Neuron (in vitro differentiated cells): ENCODE measurements at regions not wholly inside any gene's neighbourhood (a gene's known extent, or its start where the extent isn't known, plus 50 kb on each side); places are given as distances from the start of the nearest gene placed in this dataset.

Experiments
- H2AFZ ChIP-seq: one replicate; pipeline ENCODE4 v1.6.1; 2013; ENCODE audit warnings: low read depth, mild to moderate bottlenecking, inconsistent platforms, low read length, moderate library complexity
- H3K27me3 ChIP-seq: one replicate; pipeline ENCODE4 v1.6.1; 2013; ENCODE audit warnings: low read length; ENCODE audit not compliant: insufficient read depth
- H3K36me3 ChIP-seq: one replicate; pipeline ENCODE4 v1.6.1; 2013; ENCODE audit warnings: low read length; ENCODE audit not compliant: insufficient read depth
- H3K4me1 ChIP-seq: one replicate; pipeline ENCODE4 v1.6.1; 2013; ENCODE audit warnings: low read length; ENCODE audit not compliant: insufficient read depth
- H3K4me3 ChIP-seq: 2 replicates; pipeline ENCODE4 v1.5.1; 2013; ENCODE audit warnings: mild to moderate bottlenecking, low read length, moderate library complexity
- H3K9me3 ChIP-seq: one replicate; pipeline ENCODE4 v1.6.1; 2013; ENCODE audit warnings: low read length

DNA sequence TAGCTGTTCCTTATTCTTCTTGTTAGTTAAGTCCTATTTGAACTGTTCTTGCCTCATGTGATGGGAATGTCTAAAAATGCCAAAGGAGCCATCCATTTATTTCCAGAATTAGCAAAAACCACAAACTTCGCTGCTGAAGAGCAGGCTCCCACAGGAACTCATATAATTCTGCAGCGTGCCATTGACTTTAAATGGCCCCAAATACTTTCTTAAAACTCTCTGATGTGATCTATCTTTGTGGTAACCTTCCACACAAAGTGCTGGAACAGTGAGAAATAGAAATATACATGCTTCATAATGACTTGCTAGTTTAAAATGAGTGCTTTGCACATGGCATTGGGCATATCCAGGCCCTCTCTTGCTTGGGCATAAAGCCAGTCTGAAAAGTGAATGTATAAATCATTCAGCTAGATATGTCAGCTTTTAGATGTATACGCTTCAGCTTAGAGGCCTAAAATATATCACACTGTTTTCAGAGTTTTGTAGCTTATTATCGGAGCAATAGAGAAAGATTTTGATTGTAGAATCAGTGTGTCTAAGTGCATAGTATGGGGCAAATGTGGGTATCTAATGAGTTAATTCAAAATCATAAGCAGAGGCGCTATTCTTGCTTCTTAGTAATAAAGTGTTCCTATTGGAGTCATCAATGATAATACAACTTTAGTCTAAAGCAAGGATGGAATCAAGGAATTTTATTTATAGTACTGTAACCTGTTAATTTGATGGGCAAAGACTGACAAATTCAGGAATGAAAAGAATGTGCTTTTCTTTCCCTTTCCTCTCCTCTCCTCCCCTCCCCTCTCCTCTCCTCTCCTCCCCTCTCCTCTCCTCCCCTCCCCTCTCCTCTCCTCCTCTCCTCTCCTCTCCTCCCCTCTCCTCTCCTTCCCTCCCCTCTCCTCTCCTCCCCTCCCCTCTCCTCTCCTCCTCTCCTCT lies 392.2 kb upstream of the ZFP42 start:
- H3K36me3 ChIP-seq: no peaks in the 10 kb centered on the region
- H3K27me3 ChIP-seq: no peaks in the 10 kb centered on the region
- no peaks in the 10 kb centered on the region for H3K4me1 ChIP-seq
- no peak overlapping the region for H2AFZ ChIP-seq
- H3K4me3 ChIP-seq: no peak overlapping the region
- no peaks in the 10 kb centered on the region for H3K9me3 ChIP-seq

DNA sequence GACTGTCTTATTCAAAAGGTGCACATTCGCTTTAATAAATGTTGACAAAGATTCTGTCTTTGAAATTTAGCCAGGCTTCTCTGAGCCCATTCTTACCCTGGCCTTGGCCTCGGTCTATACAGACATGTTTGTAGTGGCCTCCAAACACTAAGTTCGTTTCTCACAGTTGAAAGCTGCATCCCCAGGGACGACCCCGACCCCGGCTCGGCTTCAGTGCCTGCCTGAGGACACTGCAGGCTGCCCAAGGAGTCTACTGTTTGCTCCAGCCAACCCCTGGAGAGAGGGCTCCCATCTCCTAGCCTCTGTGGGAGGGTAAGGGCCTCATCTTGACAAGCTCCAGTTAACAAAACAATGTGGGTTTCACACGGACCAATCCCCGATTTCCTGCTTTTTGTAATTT lies 390.6 kb upstream of the ZFP42 start:
- H3K27me3 ChIP-seq: no peaks in the 10 kb centered on the region
- H2AFZ ChIP-seq: no peak overlapping the region
- H3K4me1 ChIP-seq: no peaks in the 10 kb centered on the region
- H3K36me3 ChIP-seq: no peaks in the 10 kb centered on the region
- H3K4me3 ChIP-seq: no peak overlapping the region
- no peaks in the 10 kb centered on the region for H3K9me3 ChIP-seq

DNA sequence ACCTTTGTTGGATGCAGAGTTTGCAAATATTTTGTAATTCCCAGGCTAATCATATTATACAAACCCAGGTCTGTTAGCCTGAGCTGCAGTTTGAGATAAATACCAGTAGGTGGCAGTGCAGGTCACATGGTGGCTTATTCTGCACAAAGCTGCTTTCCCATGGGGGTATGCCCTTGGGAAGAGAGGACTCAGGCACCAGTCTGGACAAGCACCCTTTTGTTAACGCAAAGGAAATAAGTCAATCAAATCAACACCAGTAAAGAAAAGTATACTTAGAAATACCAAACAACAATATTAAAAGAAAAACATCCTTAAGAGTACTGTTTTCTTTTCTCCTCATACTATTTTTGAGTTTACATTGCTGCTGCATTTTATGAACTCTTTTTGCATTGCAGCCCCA lies 389.0 kb upstream of the ZFP42 start:
- Histone ChIP-seq H2AFZ (no peak overlapping the region), H3K4me1 (no peaks in the 10 kb centered on the region), H3K9me3 (no peaks in the 10 kb centered on the region), H3K36me3 (no peaks in the 10 kb centered on the region), H3K4me3 (no peak overlapping the region), H3K27me3 (no peaks in the 10 kb centered on the region)

DNA sequence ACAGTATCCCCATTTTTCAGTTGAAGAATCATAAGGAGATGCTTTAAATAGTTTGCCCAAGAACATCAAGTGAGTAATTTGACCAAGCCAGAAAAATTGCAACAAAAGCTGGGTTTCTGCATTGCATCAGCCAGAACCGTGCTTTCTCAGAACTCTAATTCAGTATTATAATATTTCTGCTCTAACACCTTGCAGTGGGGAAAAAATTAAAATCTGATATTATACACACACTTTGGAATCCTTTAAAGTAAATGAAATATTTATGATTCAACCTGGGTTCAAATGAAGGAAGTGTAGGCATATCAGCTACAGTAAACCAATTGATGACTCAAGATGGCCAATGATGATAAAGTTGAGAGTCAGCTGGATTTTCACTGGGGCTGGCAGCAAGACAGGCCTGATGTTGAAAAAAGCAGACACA lies 387.6 kb upstream of the ZFP42 start:
- no peak overlapping the region for H2AFZ ChIP-seq
- no peaks in the 10 kb centered on the region for H3K9me3 ChIP-seq
- no peaks in the 10 kb centered on the region for H3K27me3 ChIP-seq
- no peak overlapping the region for H3K4me3 ChIP-seq
- no peaks in the 10 kb centered on the region for H3K36me3 ChIP-seq
- H3K4me1 ChIP-seq: no peaks in the 10 kb centered on the region

DNA sequence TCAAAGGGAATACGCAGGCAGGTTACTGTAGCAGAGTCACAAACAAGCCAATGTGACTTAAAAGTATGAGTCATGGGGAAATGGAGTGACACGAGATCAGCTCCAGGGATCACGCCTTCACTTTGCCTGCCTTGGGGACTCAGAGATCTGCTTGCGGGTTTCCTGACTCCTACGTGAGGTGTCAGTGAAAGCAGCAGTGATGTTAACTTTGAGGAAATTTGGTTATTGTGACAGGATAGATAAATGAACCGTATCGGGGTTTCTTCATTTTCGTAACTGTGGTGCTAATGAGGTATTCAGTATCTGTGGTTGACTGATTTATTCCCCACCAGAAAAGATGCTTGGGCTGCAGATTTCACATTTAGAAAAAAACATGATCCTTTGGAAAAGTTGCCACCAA lies 383.3 kb upstream of the ZFP42 start:
- no peak overlapping the region for H3K4me3 ChIP-seq
- H3K27me3 ChIP-seq: no peaks in the 10 kb centered on the region
- H3K4me1 ChIP-seq: no peaks in the 10 kb centered on the region
- no peaks in the 10 kb centered on the region for H3K36me3 ChIP-seq
- H3K9me3 ChIP-seq: no peaks in the 10 kb centered on the region
- no peak overlapping the region for H2AFZ ChIP-seq

DNA sequence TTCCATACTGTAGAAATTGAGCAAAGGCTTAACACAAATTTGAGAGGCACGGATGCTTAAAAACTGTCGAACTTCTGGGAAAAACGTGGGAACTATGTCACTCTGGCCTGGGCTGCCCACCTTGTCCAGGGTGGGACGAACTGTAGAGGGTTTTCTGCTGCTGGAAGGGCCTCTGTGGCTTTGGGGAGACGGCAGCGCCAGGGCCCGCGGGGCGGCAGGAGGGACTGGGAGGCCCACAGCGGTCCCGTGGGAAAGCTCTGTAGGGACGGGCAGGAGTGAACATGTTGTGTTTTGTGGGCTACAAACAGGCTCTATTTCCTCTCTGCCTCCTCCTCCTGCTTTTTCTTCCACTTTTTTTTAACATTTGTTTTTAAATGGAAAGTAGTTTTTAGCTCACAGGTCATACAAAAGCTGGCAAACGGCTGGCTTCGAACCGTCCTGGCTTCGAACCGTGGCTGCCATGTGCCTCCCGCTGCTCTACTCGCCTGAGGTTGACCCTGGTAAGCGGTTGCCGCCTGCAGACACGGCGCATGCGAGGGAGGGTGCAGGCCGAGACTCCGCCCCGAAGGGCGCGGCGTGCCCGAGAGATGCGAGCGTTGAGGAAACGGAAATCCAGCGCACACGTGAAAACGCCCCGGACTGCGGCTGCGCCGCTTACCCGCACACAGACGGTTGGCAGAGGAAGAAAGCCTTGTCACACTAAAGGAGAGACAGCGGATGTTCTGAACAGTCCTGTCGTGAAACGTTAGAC lies 382.3 kb upstream of the ZFP42 start:
- no peaks in the 10 kb centered on the region for H3K4me1 ChIP-seq
- H3K36me3 ChIP-seq: no peaks in the 10 kb centered on the region
- no peak overlapping the region for H3K4me3 ChIP-seq
- H3K27me3 ChIP-seq: no peaks in the 10 kb centered on the region
- no peaks in the 10 kb centered on the region for H3K9me3 ChIP-seq
- no peak overlapping the region for H2AFZ ChIP-seq

DNA sequence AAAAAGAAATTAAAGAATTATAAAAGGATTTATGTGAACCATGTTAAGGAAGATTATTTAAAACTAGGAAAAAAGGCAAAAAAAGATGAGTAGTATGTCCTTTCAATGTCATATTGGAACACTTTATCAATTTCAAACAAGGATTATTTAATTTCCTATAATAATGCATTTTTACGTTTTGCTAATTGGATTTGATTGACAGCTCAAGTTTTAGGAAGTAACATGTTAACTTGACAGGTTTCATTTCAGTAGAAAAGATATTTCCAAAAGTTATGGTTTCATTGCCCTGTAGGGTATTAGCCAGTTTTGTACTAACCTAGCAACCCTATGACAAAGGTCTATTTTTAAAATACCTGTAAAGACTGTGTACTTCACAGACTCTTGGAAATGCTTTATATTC lies 379.6 kb upstream of the ZFP42 start:
- no peak overlapping the region for H2AFZ ChIP-seq
- no peaks in the 10 kb centered on the region for H3K27me3 ChIP-seq
- H3K9me3 ChIP-seq: no peaks in the 10 kb centered on the region
- H3K36me3 ChIP-seq: no peaks in the 10 kb centered on the region
- no peak overlapping the region for H3K4me3 ChIP-seq
- no peaks in the 10 kb centered on the region for H3K4me1 ChIP-seq

DNA sequence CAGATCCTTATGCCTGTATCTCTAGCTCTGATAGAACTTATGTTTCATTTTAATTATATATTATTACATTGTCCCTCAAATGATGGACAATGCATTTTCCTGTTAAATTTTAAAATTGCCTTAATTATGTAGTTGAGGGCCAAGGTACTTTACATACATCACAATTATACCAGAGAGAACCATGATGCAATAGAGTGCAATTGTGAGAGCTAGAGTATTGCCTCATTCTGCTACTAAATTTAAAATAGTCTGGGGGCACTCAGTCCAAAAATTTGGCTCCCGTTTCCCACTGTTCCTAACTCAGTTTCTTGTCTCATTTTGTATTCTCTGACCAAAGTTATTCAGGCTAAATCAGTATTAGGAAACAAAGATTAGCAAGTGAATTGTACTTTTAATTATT lies 378.5 kb upstream of the ZFP42 start:
- Histone ChIP-seq H3K4me1 (no peaks in the 10 kb centered on the region), H3K9me3 (no peaks in the 10 kb centered on the region), H3K27me3 (no peaks in the 10 kb centered on the region), H3K4me3 (no peak overlapping the region), H2AFZ (no peak overlapping the region), H3K36me3 (no peaks in the 10 kb centered on the region)

DNA sequence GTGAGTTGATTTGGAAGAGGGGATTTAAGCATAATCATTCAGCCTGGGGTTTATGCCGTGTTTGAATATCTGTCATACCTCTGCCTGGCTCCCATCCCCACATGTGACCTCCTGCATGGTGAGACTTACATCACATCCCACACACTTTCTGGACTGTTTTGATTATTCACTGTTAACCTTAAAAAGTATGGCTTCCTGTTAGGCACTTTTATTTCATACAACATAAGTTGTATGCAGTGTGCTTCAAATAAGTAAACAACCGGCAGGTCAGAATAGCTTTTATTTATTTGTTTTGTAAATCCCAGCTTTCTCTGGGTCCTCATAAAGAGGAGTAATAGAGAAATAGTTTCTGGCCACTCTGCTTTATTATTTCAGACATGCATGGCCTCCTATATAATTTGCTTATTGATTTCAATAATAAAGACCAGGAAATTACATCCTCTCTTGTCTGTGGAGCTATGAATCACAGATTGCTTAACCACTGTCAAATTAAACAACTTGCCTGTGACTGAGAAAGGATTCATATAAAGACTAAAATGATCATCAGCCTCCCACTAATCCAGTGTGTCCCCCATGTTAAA lies 376.8 kb upstream of the ZFP42 start:
- Histone ChIP-seq H3K36me3 (no peaks in the 10 kb centered on the region), H3K9me3 (no peaks in the 10 kb centered on the region), H3K4me1 (no peaks in the 10 kb centered on the region), H3K4me3 (no peak overlapping the region), H2AFZ (no peak overlapping the region), H3K27me3 (no peaks in the 10 kb centered on the region)

DNA sequence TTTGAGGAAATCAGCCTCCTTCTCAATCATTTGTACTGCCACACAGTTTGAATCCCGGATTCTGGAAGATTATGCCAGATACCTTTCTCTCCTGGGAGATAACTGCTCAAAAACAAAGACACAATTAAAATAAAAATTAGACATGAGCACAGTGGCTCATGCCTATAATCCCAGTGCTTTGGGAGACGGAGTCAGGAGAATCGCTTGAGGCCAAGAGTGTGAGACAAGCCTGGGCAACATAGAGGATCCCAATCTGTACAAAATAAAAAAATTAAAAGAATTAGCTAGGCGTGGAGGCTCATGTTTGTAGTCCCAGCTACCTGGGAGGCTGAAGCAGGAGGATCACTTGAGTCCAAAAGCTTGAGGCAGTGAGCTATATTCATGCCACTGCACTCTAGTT lies 376.3 kb upstream of the ZFP42 start:
- Histone ChIP-seq H3K27me3 (no peaks in the 10 kb centered on the region), H3K9me3 (no peaks in the 10 kb centered on the region), H3K36me3 (no peaks in the 10 kb centered on the region), H3K4me3 (no peak overlapping the region), H3K4me1 (no peaks in the 10 kb centered on the region), H2AFZ (no peak overlapping the region)

DNA sequence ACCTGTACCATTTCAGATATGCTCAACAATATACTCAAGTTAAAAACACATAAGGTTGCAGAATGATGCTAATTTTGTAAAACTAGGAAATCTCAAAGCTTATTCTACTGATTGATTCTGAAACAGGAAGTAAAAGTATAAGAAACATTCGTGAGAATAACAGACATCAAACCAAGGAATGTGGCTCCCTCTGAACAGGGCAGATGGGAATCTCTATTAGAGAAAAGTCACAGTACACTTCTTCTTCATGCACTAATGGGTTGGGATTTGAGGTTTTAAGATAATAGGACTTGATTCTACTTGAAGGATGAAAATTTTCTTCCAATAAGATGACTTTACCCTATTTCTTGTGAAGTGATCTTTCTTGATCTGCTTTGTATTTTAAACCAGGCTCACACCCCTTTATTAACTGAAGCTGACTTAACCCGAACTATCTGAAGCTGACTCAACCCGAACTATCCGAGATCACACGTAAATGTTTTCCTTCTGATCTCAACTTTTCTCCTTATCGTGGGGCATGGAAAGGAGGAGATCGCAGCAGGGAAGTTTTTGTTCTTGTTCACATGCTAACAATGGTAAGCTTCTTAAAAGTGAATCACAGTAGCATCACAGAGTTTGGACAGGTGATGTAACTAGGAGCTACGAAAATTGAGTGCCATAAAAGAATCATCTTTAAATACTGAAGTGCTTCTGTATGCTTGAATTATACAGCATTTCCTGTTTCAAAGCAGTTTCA lies 363.1 kb upstream of the ZFP42 start:
- H3K36me3 ChIP-seq: no peaks in the 10 kb centered on the region
- H3K4me1 ChIP-seq: no peaks in the 10 kb centered on the region
- no peaks in the 10 kb centered on the region for H3K9me3 ChIP-seq
- no peaks in the 10 kb centered on the region for H3K27me3 ChIP-seq
- H3K4me3 ChIP-seq: no peak overlapping the region
- H2AFZ ChIP-seq: no peak overlapping the region

DNA sequence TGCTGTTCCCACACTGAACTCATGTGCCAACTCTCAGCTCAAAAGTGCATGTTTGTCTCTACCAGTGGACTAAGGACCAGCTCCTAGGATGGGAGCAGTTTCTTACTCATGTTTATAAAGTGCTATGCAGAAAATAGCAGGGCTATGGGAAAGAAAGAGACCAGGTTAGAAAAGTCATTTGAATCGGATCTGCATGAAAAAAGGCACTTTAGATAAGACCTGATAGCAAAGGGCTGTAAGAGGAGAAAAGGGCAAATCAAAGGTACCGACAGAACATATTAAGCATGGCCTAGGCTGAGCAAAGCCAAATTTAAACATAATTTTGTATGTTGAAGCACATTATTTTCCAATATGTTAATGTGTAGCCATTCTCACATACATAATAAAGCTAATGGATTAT lies 362.3 kb upstream of the ZFP42 start:
- Histone ChIP-seq H2AFZ (no peak overlapping the region), H3K27me3 (no peaks in the 10 kb centered on the region), H3K4me1 (no peaks in the 10 kb centered on the region), H3K9me3 (no peaks in the 10 kb centered on the region), H3K4me3 (no peak overlapping the region), H3K36me3 (no peaks in the 10 kb centered on the region)

DNA sequence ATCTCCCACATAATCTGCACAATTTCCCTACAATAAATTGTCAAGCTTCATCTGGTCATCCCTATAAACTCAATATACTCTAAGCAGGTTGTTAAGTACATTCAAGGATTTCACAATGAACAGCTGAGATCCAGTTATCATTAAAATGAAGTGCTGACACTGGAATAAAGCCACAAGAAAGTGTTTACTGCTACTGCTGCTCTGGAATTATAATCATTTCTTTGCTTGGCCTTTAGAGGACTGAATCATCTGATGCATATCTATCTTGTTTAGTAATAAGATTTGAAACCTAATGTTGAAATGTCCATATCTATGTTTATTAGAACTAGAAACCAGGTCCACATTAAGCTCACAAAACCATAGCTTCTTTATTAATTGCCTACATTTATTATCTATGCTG lies 338.6 kb upstream of the ZFP42 start:
- no peaks in the 10 kb centered on the region for H3K9me3 ChIP-seq
- H3K4me1 ChIP-seq: no peaks in the 10 kb centered on the region
- no peak overlapping the region for H3K4me3 ChIP-seq
- no peaks in the 10 kb centered on the region for H3K36me3 ChIP-seq
- no peak overlapping the region for H2AFZ ChIP-seq
- no peaks in the 10 kb centered on the region for H3K27me3 ChIP-seq
